Medulla oblongata (tissue), 1 donor: ENCODE measurements at regions not wholly inside any gene's neighbourhood (a gene's known extent, or its start where the extent isn't known, plus 50 kb on each side); places are given as distances from the start of the nearest gene placed in this dataset.
"Not testable (repeated sequence)": the region's sequence is repeated elsewhere in the genome, so short reads cannot be mapped to it uniquely, and the experiment has no call there.

Experiments used
- DNase-seq: peaks from one replicate; pipeline ENCODE4 v3.0.0-alpha.2; 2015; ENCODE audit errors: extremely low spot score

- no peak for DNase-seq
Observed at GRCh38 chr1:214715126-214715525, 112.1 kb downstream of the CENPF start.

- no peak for DNase-seq
Observed at GRCh38 chr1:214717351-214717750, 114.4 kb downstream of the CENPF start.

DNA sequence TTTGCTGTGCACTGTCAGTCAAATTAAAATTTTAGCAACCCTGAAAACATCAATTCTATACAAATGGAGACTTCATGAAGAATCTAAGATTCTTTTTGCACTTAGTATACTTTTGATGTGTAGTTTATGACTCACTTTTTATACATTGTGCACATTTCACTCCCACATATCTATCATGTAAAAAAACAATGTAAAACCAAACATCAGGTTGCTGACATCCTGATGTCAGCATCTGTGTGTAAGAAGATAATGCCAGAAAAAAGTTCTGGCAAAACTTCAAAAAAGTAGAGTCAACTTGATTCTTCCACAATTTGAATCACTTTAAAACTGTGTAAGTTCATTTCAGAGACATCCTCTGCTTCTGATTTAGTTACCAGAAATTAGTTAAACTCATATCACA is 115.7 kb downstream of the CENPF start:
- no peak for DNase-seq

DNA sequence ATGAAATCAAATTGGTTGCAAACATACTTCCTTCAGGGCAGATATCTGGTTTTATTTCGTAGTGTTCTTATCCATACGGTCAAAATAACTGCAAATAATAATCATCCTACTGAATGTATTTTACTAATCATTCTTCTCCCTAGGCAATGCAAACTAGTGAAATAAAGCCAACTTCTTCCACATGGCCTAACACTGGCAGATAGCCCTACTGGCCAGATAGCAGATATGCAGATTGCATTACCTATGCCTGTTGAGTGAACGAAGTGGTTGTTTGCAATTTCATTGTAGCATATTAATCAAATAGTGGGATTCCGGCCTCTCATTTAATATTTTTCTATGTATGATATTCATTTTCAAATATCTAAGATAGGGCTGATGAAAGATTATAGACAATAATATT is 116.2 kb downstream of the CENPF start:
- DNase-seq = no peak

GRCh38 chr1:214720561-214720960 is 117.6 kb downstream of the CENPF start:
- no peak for DNase-seq

GRCh38 chr1:214727274-214727673 is 124.3 kb downstream of the CENPF start:
- no peak for DNase-seq

- DNase-seq = no peak
Observed at GRCh38 chr1:214739621-214740238, 136.7 kb downstream of the CENPF start.

DNA sequence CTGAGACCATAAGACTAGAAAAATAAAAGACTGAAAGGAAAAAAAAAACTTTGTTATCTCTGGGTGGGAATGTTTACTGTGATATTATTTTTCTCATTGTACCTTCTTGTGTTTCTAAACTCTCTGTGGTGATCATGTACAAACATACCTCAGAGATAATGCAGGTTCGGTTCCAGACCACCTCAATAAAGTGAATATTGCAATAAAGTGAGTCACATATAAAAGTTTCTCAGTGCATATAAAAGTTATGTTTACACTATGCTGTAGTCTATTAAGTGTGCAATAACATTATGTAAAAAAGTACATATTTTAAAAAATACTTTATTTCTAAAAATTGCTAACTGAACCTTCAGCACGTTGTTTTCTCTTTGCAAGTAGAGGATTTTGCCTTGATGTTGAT is 137.5 kb downstream of the CENPF start:
- DNase-seq = no peak

DNA sequence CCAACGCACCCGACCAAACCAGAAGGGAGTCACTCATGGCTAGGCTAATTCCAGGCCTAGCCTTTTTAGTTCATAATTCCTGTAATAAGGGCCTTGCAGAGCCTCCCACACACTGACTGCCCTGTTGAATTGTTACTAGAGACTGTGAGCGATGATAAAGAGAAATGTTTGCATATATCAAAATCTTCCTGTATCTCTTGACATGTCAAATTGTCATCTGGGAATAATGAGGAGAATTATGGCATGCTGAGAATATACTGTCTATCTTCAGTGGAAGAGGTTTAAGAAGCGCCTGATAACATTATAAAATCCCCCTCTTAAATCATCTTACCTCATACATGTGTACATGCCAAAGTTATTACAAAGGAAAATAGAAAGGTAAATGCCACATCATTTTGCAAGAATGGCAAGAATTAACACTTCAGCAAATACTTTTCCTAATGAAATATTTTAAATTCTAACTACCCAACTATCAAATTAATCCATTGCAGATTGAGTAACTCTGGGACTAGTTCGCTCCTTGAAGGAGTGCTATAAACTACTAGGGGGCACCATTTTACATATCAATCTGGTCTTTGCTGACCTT is 144.1 kb downstream of the CENPF start:
- no peak for DNase-seq

DNA sequence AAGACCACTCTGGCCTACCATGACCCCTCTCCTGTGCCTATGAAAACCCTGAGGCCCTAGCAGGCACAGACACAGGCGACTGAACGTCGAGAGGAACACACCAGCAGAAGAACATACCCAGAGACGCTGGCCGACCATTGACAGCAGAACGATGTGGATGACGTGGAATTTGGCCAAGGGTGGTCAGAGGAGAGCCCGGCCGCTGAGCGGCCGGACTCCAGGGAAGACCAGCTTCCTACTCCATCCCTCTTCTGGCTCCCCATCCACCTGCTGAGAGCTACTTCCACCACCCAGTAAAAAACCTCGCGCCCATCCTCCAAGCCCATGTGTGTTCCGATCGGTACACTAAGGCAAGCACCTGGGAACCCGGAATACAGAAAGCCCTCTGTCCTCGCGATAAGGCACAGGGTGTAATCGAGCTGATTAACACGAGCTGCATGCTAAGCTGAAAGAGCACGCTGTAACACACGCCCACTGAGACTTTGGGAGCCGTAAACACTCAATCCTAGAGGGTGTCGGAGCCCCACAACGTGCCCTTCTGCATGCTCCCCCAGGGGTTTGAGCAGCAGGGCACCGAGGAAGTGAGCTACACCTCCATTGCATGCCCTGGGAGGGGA is 150.3 kb downstream of the CENPF start:
- no peak for DNase-seq

- no peak for DNase-seq
Observed at GRCh38 chr1:214761030-214761429, 158.0 kb downstream of the CENPF start.

GRCh38 chr1:214762902-214763301 is 159.9 kb downstream of the CENPF start:
- no peak for DNase-seq

GRCh38 chr1:214764502-214764901 is 161.5 kb downstream of the CENPF start:
- no peak for DNase-seq

GRCh38 chr1:214767221-214767620 is 164.2 kb downstream of the CENPF start:
- no peak for DNase-seq

- DNase-seq = not testable (repeated sequence)
Observed at GRCh38 chr1:214769666-214770065, 166.7 kb downstream of the CENPF start.

DNA sequence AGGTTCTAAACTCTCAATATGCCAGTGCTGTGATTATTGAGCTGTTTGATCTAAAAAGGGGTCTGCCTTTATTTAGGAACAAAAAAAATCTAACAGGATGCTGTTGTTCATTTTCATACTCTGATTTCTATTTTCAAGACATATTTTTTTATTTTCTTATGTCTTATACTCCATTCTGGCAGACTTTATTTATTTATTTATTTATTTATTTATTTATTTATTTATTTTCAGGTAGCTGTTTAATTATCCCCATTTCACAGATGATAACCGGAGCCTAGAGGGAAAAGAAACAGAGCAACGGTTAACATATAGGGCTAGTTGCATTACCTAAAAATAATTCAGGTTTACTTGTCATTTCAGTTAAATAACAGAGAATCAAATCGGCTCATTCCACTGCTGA is 174.4 kb downstream of the CENPF start:
- DNase-seq = no peak

- no peak for DNase-seq
Observed at GRCh38 chr1:214791961-214792360, 189.0 kb downstream of the CENPF start.

GRCh38 chr1:214792527-214793186 is 189.7 kb downstream of the CENPF start:
- no peak for DNase-seq

- DNase-seq = no peak
Observed at GRCh38 chr1:214793708-214794107, 190.7 kb downstream of the CENPF start.

GRCh38 chr1:214801191-214801590 is 198.2 kb downstream of the CENPF start:
- no peak for DNase-seq

- no peak for DNase-seq
Observed at GRCh38 chr1:214808845-214809460, 206.0 kb downstream of the CENPF start.

DNA sequence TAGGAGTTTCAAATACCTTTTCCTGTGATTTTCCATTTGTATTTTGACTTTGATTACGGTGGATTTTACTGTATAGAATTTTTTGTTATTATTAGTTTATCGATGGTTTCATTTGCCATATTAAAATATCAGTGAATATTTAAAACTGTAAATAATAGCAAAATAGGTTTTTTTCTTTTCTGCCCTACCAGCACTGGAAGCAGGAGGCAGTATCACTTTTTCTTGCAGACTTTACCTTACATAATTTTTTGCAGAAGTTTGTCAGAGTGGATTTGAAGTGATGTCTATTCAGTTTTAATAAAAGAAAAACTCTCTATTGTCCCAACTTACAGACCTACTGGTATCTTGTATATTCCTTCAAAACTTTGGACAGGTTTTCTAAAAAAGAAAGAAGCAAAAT is 213.6 kb downstream of the CENPF start:
- DNase-seq = no peak
